ENCODE measurements at regions not wholly inside any gene's neighbourhood (a gene's known extent, or its start where the extent isn't known, plus 50 kb on each side); places are given as distances from the start of the nearest gene placed in this dataset.

- DNase-seq (ENCODE audit: low read depth): no peak
- TF ChIP-seq CTCF (conservative IDR thresholded peaks at IDR 0.05; ENCODE audit: control insufficient read depth, insufficient read depth, low read depth, low read length): no peak
- H3K4me3 ChIP-seq (ENCODE audit: control insufficient read depth, low read depth, low read length): no peak overlapping the region
Observed at GRCh38 chr11:27205250-27205649, 157.8 kb downstream of the CCDC34 start.

GRCh38 chr11:27204529-27204928 lies 158.5 kb downstream of the CCDC34 start:
- peak; percentile 59 for TF ChIP-seq CTCF (conservative IDR thresholded peaks at IDR 0.05; ENCODE audit: control insufficient read depth, insufficient read depth, low read depth, low read length)
- DNase-seq (ENCODE audit: low read depth): peak; percentile 42

GRCh38 chr11:27203077-27203647 lies 159.9 kb downstream of the CCDC34 start:
- TF ChIP-seq CTCF (conservative IDR thresholded peaks at IDR 0.05; ENCODE audit: control insufficient read depth, insufficient read depth, low read depth, low read length): no peak
- no peak overlapping the region for H3K4me3 ChIP-seq (ENCODE audit: control insufficient read depth, low read depth, low read length)

More at GRCh38 chr11:27204529-27204928, 158.5 kb downstream of the CCDC34 start:
- H3K4me3 ChIP-seq (ENCODE audit: control insufficient read depth, low read depth, low read length): no peak overlapping the region

GRCh38 chr11:27201454-27202302 lies 161.1 kb downstream of the BBOX1 start:
- no peak overlapping the region for H3K4me3 ChIP-seq (ENCODE audit: control insufficient read depth, low read depth, low read length)
- no peak for TF ChIP-seq CTCF (conservative IDR thresholded peaks at IDR 0.05; ENCODE audit: control insufficient read depth, insufficient read depth, low read depth, low read length)
- peak; percentile 59 for DNase-seq (ENCODE audit: low read depth)

More at GRCh38 chr11:27203077-27203647, 159.9 kb downstream of the CCDC34 start:
- DNase-seq (ENCODE audit: low read depth): no peak

- H3K4me3 ChIP-seq (ENCODE audit: control insufficient read depth, low read depth, low read length): no peak overlapping the region
- TF ChIP-seq CTCF (conservative IDR thresholded peaks at IDR 0.05; ENCODE audit: control insufficient read depth, insufficient read depth, low read depth, low read length): no peak
- no peak for DNase-seq (ENCODE audit: low read depth)
Observed at GRCh38 chr11:27200779-27201453, 160.3 kb downstream of the BBOX1 start.

GRCh38 chr11:27196203-27196897 lies 155.7 kb downstream of the BBOX1 start:
- no peak for DNase-seq (ENCODE audit: low read depth)
- no peak for TF ChIP-seq CTCF (conservative IDR thresholded peaks at IDR 0.05; ENCODE audit: control insufficient read depth, insufficient read depth, low read depth, low read length)
- H3K4me3 ChIP-seq (ENCODE audit: control insufficient read depth, low read depth, low read length): no peak overlapping the region

Data from fibroblast of mammary gland (primary cell).